Kidney tubule cell (primary cell): ENCODE measurements at regions not wholly inside any gene's neighbourhood (a gene's known extent, or its start where the extent isn't known, plus 50 kb on each side); places are given as distances from the start of the nearest gene placed in this dataset.

Experiments used
- DNase-seq: peaks from one replicate; pipeline ENCODE4 v3.0.0-alpha.2; 2018; ENCODE audit warnings: low spot score

GRCh38 chr6:114430534-114431124 is 87.8 kb upstream of the HS3ST5 start:
- DNase-seq = no peak

DNA sequence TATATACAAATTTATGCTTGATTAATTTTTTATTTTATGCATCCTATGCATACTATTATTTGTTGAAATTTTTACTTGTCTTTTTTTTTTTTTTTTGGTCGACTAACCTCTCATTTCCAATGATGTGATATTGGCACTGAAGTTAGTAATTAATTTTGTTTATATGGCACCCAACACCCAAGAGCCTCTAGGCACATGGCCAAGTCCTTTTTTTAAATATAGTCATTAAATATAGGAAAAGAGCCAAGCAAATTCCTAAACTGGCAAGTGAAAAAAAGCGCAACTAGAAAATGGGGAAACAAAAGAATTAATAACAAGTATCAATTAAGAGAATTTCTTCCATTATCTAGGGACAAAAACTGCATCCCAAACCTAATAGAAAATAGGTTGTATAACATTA is 85.5 kb upstream of the HS3ST5 start:
- DNase-seq = no peak

DNA sequence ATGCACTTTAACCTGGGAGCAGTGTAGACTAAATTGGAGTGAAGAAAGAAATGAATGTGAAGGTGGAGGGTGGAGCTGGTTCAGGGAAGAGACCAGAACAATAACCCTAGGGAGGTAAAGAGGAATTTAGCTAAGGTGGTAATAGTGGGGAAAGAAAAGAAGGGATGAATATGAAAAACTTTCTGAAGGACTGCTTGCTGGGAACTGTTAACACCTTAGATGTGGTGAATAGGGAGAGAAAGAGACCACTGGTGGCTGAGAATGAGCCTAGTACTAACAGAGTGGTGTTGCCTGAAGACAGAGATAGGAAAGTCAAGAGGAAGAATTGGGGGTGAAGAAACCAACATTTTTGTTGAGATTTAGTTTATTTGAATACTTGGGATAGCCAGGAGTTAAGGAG is 78.4 kb upstream of the HS3ST5 start:
- no peak for DNase-seq

DNA sequence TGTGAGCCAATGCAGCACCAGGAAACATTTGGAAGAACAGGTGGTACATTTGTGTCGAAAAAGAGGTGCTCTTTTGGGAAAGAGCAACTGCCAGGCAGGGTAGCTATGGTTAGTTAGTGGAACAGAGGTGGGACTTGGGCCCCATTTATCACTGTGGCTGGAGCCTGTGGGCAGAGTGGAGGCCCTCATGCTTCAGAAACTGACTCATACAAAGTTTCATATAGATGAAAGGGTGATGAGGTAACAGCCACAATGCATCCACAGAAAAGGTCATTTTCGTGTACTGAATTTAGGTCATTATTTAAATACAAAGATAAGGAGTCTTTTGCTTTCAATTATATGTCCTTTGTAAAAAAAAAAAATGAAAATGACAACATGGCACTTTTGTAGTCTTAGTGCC is 76.4 kb upstream of the HS3ST5 start:
- DNase-seq = no peak

DNA sequence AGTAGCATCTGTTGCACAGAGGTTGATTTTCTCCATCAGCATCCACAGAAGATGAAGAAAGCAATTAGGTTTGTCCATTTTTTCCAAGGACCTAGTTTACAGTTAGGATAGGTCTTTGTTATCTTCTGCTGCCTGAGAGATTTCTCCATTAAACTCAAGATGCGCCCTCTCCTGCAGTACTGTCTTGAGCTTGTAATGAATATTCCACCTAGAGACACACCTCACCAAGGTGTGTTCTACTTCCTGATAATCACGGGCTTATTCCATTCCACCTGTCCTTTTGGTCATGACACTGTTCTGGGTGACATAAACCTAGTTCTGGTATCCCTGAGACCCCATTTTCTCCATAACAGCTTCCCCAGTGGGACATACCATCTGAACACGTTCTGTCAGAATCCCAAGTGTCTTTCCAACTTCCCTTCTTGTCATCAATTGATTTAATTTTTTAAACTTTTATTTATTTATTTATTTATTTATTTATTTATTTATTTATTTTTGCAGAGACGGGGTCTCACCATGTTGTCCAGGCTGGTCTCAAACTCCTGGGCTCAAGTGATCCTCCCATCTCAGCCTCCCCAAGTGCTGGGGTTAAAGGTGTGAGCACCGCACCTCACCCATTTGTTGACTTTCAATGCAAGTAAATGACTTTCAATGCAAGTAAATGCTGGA is 75.6 kb upstream of the HS3ST5 start:
- no peak for DNase-seq

- no peak for DNase-seq
Observed at GRCh38 chr6:114407426-114408035, 64.7 kb upstream of the HS3ST5 start.

GRCh38 chr6:114404339-114404955 is 61.6 kb upstream of the HS3ST5 start:
- DNase-seq = no peak

DNA sequence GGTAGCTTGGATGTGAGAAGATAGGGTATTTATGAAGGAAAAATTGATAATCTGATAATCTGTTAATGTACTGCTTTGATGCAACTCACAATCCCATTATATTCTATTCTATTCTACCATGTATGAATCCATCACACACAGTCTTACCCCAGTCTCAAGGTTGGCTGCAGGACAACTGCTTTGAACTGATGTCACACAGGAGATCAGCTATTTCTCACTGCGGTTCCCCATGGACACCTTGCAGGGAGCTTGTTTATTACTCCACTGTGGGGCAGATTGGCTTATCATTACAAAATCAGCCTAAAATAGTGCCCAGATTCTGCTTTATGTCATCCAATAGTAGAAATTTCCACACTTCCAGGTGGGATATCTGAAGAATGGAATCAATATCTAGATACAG is 61.0 kb upstream of the HS3ST5 start:
- DNase-seq = no peak

DNA sequence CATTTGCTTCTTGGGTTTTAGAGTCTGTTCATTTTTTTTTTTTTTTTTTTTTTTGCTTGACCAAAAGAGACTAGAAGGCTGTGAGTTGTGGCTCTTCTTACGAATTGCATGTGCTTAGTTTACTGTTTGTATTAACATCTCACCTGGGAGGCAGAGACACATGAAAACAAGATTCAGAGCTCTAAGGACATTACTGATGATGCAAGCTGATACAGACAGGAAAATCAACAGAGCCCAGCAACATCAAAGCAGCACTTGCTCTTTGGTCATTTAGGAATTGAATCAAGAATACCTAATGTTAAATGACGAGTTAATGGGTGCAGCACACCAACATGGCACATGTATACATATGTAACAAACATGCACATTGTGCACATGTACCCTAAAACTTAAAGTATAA is 55.7 kb upstream of the HS3ST5 start:
- no peak for DNase-seq
